NCI-H524 treated with DMSO at 0.1 percent for 48 hours (cell line): ENCODE measurements at regions not wholly inside any gene's neighbourhood (a gene's known extent, or its start where the extent isn't known, plus 50 kb on each side); places are given as distances from the start of the nearest gene placed in this dataset.

Experiments
- DNase-seq: peaks from one replicate; lab custom pipeline; 2025; lab: John Stamatoyannopoulos, UW

DNA sequence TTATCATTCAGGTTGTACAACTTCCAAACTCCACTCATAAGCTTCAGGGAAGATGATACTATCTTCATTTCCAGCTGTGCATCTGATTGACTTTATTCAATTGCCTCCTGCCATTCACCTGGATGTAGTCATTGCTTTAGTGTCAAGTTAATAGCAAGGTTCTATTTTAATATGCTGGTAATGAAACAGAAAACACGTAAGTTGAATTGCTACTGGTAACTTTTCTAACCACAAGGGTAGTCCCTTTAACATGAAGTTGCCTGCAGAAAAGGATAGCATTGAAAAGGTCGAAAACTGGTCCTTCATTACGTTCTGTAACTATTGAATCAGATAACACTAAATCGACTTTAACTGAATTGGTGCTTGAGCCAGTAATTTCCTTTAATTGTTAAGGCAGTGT, 459.4 kb upstream of the CDH6 start:
- DNase-seq = no peak

DNA sequence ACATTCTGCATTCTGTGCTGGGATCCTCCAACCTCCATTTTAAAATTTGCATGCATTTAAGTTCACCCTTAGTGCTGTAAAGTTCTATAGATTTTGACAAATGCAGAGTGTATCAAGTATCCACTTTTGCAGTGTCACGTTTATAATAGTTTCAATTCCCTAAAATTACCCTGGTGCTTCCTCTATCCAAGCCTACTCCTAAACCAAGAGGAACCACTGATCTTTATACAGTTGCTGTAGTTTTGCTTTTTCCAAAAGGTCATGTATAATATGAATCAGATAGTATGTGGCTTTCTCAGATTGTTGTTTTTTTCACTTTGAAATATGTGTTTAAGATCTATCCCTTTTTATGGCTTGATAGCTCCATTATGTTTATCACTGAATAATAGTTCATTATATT, 468.4 kb upstream of the CDH6 start:
- DNase-seq = no peak

GRCh38 chr5:30698217-30698616, 495.3 kb upstream of the CDH6 start:
- no peak for DNase-seq

DNA sequence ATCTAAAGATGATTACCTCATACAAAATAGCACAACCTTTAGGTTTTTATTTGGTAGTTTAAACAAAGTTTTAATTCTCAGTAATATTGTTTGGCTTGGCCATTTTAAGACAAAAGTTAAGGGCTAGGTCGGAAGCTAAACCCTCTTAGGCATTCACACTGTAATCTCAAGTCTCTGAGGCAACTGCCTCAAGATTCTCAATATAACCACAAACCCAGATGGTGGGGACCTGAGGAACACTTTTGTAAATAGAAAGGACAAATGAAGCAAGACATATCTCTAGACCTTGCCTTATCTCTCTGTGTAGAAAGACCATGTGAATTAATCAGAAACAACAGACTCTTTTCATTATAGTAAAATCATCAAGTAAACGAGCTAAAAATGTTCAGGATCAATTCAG, 500.2 kb upstream of the CDH6 start:
- no peak for DNase-seq

DNA sequence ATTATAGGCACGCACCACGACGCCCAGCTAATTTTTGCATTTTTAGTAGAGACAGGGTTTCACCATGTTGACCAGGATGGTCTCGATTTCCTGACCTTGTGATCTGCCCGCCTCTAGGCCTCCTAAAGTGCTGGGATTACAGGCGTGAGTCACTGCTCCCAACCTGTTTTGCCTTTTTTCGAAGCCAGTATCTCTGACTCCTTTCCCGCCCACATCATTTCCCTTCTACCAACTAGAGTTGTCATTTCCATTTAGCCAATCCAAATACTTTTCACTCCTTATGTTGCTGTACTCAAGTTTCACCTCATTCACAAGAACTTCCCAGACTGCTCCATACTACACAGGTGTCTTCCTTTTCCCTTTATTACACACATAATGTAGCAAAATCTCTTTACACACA, 502.6 kb upstream of the CDH6 start:
- no peak for DNase-seq

DNA sequence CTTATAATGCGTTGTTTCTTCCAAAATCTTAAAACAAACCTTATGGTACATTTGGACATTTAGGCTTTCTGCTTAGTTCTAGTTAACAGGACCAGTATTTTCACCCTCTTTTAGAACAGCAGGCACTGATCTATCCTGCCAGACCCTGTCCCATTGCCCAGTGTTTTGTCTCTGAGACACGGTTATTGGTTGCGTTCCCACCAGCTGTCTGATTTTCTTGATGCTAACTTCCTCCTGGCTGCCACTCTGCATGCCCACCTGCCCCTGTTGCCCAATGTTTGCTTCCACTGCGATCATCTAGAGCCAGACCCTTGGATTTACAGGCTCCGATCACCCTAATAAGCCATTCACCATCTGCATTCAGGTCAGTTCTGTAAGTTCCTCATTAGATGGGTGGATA, 506.0 kb upstream of the CDH6 start:
- no peak for DNase-seq

DNA sequence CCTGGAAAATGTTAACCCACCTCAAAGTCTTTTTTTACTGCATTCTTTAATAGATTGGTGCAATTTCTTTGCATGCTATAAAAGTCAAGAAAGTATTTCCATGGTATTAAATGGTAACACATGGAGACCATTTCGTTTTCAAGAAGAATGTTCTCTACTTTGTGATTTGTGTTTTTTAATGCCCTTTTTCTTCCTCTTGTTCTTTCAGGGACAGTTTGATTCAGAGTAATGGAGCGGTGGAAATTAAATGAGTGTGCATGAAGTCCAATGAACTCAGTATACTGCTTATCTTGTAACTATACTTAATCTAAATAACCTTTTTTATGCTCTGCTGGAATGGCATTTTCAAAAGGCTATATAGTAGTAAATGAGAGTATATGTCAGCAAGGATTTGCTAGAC, 507.0 kb upstream of the CDH6 start:
- DNase-seq = no peak

GRCh38 chr5:30676223-30676840, 517.2 kb upstream of the CDH6 start:
- no peak for DNase-seq

- DNase-seq = no peak
Observed at GRCh38 chr5:30667293-30667692, 526.2 kb upstream of the CDH6 start.

DNA sequence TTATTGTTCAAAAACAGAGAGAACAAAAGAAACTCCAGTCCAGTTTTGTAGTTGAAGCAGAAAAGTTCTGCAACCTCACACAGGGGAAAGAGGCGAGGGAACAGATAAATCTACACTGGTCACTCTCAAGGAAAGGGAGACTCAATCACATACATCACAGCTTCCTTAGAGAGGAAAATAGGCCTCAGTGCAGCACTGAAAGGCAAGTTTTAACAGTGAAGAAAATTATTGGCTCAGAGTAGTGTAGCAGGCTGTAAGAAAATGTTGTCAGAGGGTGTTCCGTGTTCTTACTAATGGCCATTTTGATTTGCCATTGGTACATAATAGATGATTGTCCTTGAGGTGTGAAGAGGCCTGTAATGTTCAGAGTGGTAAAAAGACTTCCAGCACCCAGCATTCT, 530.0 kb upstream of the CDH6 start:
- no peak for DNase-seq

- DNase-seq = no peak
Observed at GRCh38 chr5:30662373-30662772, 531.1 kb upstream of the CDH6 start.

- no peak for DNase-seq
Observed at GRCh38 chr5:30661730-30662129, 531.8 kb upstream of the CDH6 start.

DNA sequence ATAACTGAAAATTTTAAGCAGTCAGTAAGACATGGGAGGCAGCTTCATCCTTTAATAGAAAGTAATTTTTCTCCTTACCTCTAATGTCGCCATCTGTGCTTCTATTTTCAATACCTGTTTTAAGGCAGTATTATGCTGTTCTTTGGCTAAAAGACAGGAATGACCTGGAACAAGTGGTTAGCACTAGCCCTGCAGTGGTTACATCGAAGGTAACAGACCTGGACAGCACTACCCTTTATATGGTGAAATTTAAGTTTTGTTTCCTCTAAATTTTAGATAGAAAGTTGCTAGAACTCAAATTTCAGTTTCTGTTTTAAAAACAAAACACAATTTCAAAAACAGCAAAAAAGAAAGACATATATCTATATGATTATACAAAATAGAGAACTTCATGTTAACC, 534.1 kb upstream of the CDH6 start:
- no peak for DNase-seq

DNA sequence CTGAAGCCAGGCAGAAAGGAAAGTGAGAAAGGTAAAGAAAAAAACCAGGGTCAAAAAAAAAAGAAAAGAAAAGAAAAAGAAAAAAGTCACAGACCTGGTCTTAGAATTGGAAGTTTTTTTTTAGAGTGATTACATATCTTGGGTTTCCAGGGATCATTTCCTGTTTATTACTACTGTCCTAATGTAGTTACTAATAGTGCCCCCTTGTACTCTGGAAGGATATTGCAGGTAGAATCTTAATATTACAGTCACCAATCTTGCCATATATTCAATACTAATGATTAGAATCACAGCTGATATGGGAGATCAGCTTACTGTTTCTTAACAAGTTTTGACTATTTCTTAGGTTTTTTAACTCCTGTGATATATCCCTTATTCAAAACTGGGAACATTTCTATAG, 543.2 kb upstream of the CDH6 start:
- no peak for DNase-seq

DNA sequence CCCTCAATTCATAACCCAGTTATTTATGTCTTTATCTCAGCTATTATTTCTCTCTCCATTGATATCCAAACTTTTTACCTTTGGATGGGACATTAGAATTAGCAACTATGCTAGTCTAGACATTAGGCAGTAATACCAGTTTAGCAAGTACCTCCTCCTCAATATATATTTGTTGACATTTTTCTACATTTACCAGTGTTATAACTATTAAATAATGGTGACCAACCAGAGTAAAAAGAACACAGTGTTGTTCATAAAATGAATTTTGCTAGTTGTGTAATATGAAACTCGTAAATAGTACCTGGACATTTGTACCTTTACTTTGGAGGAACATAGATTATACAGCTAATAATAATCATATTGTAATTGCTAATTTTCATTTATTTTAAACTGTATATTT, 554.6 kb upstream of the CDH6 start:
- no peak for DNase-seq

GRCh38 chr5:30627945-30628344, 565.5 kb upstream of the CDH6 start:
- DNase-seq = no peak

DNA sequence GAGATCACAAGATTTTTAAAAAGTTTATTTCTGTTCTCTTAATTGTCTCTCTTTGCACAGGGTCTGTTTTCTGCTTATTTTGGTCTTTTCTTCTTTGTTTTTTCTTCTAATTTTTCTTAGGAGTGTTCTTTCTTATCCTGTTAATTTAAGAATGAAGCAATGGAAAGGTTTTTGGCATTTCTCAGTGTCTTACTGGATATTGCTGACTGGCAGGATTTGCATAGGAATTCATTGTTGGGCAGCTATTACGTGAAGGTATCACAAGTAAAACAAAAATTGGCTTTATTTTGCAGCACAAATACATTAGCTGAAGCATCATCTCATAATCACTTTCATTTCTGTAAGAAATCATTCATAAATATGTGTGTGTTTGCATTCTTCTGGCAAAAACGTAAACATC, 566.9 kb upstream of the CDH6 start:
- DNase-seq = no peak

- no peak for DNase-seq
Observed at GRCh38 chr5:30620481-30621085, 572.9 kb upstream of the CDH6 start.

DNA sequence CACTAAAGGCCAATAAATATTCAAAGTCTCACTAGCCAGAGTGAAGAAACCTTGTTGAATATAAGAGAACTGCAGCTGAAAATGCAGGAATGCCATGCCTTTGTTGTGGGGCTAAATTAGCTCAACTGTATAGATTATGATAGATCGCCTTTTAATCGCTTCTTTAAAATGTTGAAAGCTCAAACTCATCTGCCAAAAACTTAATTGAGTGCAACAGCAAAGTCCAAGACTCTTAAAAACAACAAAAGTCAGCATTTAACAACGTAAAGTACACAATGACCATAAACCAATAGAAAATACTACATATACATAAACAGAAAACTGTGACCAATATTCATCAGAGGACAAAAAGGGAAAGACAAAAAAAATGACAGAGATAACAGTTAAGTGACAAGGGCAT, 585.0 kb upstream of the CDH6 start:
- no peak for DNase-seq

- DNase-seq = no peak
Observed at GRCh38 chr5:30607301-30607894, 586.1 kb upstream of the CDH6 start.

DNA sequence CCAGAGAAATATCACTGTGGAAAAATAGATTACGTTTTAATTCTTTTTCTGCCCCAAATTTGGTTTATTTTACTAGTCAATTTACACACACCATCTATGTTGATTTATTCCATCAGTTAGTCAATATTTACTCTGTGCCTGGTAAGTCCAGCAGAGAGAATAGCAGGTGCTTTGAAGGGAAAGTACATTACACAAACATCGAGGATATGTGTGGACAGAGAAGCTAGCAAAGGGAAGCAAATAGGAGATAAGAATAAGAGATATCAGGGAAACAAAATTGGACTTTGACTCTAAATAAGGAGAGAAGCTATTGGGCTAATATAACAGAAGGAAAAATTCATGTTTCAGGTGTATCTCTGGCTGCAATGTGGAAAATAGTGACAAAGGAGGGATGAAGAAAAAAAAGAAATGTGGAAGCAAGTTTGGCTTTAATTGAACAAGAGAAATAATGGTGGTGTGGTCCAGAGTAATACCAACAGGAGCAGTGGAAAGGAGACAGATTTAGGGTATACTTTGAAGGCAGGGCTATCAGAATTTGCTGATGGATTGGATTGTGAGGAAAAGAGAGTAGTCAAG, 587.7 kb upstream of the CDH6 start:
- no peak for DNase-seq

GRCh38 chr5:30604648-30605262, 588.7 kb upstream of the CDH6 start:
- DNase-seq = no peak

GRCh38 chr5:30600892-30601291, 592.6 kb upstream of the CDH6 start:
- no peak for DNase-seq
